Middle frontal gyrus (tissue), 1 donor: ENCODE measurements at regions not wholly inside any gene's neighbourhood (a gene's known extent, or its start where the extent isn't known, plus 50 kb on each side); places are given as distances from the start of the nearest gene placed in this dataset.
"Not testable (repeated sequence)": the region's sequence is repeated elsewhere in the genome, so short reads cannot be mapped to it uniquely, and the experiment has no call there.

ENCODE experiments used
- DNase-seq: peaks from one replicate; pipeline ENCODE4 v3.0.0-alpha.2; 2015; ENCODE audit warnings: low spot score; ENCODE audit errors: extremely low spot score

DNA sequence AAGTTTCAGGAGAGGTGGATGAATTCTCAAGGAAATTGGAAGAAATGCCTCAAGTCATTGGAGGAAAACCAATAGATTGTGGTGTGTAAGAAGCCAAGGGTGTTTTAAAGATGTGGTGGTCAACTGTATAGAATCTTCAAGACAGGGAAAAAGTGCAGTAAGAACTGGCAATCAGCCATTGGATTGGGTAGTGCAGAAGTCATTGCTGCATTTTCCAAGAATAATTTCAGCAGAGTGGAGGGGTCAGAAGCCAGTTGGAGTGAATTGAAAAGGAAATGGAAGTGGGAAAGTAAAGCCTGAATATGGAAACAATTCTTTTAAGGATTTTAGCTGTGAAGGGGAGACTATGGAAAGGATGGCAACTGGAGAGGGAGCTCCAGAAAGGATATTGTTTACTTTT lies 128.2 kb upstream of the TMEM170B start:
- DNase-seq, result no peak

GRCh38 chr6:11407414-11407813 lies 130.1 kb upstream of the TMEM170B start:
- no peak for DNase-seq

DNA sequence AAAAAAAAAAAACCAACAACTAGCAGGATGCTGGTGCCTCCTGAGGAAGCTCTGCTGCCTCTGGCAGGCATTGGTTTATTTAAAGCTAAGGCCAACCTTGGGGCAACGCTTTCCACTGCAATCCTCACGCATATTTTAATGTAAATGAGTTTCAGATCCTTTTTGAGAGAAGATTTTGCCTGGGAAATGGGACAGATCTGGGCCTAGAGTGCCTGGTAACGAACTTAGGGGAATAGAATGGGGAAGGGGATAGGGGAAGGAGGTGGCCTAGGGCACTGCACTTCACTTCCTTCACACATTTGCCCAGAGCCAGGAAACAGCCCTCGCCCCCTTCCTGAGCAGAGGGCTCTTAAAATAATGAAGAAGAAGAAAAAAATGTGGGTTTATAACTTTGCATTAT lies 132.7 kb upstream of the TMEM170B start:
- DNase-seq, result no peak

DNA sequence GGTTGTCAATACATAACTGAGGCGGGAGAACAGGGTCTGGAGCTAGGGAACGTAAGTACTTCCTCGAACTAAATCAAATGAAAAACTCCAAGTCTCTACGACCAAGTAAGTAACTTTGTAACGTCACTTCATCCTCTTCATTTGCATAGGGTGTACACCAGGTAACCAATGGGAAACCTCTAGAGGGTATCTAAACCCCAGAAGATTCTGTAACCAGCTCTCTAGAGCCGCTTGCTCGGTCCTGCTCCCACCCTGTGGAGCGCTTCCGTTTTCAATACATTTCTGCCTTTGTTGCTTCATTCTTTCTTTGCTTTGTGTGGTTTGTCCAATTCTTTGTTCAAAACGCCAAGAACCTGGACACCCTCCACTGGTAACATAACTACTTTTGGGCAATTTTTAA lies 133.5 kb upstream of the TMEM170B start:
- DNase-seq, result no peak

- DNase-seq, result no peak
Observed at GRCh38 chr6:11403035-11403601, 134.4 kb upstream of the TMEM170B start.

DNA sequence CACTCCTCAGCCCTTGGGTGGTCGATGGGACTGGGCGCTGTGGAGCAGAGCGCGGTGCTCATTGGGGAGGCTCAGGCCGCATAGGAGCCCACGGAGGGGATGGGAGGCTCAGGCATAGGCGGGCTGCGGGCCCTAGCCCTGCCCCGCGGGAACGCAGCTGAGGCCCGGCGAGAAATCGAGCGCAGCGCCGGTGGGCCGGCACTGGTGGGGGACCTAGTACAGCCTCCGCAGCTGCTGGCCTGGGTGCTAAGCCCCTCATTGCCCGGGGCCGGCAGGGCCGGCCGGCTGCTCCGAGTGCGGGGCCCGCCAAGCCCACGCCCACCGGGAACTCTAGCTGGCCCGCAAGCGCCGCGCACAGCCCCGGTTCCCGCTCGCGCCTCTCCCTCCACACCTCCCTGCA lies 135.0 kb upstream of the TMEM170B start:
- not testable (repeated sequence) for DNase-seq

- not testable (repeated sequence) for DNase-seq
Observed at GRCh38 chr6:11401954-11402353, 135.6 kb upstream of the TMEM170B start.

DNA sequence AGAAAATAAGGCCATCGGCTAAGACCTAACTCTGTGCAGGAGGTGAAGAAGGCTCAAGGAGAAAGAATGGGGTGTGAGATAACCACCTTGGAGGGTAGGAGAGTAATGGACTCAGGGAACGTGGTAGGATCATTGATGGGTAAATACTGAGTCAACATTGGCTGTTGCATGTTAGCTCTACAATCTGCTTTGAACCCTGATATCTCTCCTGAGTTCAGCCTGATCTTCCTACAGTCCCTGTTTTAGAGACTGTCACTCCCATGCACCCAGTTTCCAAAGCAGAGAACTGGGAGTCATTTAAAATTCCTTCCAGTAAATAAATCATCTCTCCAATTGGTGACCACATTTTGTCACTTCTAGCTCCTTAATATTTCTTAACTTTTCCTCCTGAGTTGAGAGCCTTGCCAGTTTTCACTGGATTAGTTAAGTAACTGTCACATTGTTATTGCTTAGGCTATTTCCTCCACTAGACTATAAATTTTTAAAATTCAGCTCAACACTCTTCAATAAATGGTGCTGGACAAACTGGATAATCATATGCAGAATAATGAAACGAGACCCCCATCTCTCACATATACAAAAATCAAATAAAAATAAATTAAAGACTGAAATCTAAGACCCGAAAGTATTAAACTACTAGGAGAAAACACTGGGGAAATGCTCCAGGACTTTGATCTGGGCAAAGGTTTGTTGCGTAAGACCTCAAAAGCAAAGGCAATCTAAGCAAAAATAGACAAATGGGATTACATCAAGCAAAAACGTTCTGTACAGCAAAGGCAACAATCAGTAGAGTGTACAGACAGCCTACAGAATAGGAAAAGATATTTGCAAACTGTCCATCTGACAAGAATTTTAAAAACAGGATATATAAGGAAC lies 138.9 kb upstream of the TMEM170B start:
- no peak for DNase-seq

- no peak for DNase-seq
Observed at GRCh38 chr6:11397622-11398450, 139.7 kb upstream of the TMEM170B start.

GRCh38 chr6:11396860-11397259 lies 140.7 kb upstream of the TMEM170B start:
- no peak for DNase-seq

- no peak for DNase-seq
Observed at GRCh38 chr6:11393713-11394627, 143.6 kb upstream of the TMEM170B start.

GRCh38 chr6:11392778-11393507 lies 144.6 kb upstream of the TMEM170B start:
- DNase-seq, result no peak

- DNase-seq, result no peak
Observed at GRCh38 chr6:11391934-11392777, 145.4 kb upstream of the TMEM170B start.

- no peak for DNase-seq
Observed at GRCh38 chr6:11389977-11390376, 147.6 kb upstream of the TMEM170B start.

GRCh38 chr6:11388983-11389944 lies 148.3 kb upstream of the TMEM170B start:
- DNase-seq, result no peak

- no peak for DNase-seq
Observed at GRCh38 chr6:11387707-11388430, 149.7 kb upstream of the TMEM170B start.

DNA sequence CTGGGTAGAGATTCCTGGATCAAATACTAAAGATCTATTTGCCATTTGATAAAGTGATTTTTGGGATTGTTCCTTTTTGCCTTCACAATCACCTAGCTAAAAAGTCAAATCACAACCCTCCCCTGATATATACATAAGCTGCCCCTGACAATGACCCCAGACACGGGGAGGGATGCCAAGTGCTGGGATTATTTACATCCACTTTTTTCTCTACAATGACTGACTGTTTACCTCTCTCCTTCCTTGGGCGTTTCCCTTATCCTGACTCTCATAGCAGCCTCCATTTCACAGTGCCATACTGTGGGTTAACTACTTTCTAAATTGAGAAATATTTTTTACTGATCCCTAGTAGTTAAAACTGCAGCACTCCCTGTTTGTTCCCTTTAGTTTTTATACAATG lies 150.8 kb upstream of the TMEM170B start:
- no peak for DNase-seq

- DNase-seq, result no peak
Observed at GRCh38 chr6:11386323-11386722, 151.2 kb upstream of the TMEM170B start.
